ENCODE measurements at regions not wholly inside any gene's neighbourhood (a gene's known extent, or its start where the extent isn't known, plus 50 kb on each side); places are given as distances from the start of the nearest gene placed in this dataset.
A peak's percentile ranks its signal among the peaks of the same experiment; 100 is the strongest.

DNA sequence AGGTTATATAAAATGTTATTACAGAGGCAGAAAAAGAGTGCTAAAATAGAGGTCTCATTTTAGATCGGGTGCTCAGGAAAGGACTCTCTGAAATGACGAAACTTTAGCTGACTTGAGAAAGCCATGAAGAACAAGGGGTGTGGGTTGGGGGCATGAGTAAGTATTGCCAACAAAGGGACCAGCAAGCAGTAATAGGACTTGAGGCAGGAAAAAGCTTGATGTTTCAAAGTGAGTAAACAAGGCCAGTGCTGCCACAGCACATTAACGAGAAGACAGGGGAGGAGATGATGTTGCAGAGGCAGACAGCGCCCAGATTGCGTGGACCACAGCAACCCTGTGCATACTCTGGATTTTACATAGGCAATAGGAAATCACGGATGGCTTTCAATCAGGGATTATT is 318.8 kb downstream of the ZEB2 start:
- TF ChIP-seq, protein P1, sequence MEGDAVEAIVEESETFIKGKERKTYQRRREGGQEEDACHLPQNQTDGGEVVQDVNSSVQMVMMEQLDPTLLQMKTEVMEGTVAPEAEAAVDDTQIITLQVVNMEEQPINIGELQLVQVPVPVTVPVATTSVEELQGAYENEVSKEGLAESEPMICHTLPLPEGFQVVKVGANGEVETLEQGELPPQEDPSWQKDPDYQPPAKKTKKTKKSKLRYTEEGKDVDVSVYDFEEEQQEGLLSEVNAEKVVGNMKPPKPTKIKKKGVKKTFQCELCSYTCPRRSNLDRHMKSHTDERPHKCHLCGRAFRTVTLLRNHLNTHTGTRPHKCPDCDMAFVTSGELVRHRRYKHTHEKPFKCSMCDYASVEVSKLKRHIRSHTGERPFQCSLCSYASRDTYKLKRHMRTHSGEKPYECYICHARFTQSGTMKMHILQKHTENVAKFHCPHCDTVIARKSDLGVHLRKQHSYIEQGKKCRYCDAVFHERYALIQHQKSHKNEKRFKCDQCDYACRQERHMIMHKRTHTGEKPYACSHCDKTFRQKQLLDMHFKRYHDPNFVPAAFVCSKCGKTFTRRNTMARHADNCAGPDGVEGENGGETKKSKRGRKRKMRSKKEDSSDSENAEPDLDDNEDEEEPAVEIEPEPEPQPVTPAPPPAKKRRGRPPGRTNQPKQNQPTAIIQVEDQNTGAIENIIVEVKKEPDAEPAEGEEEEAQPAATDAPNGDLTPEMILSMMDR (IDR thresholded peaks at IDR 0.05; ENCODE audit: insufficient read depth, low read depth, low read length) = no peak
- POLR2A ChIA-PET = no interaction called here
- no peaks in the 10 kb centered on the region for H3K27me3 ChIP-seq (ENCODE audit: control insufficient read depth, insufficient read depth, low read length)
- no peak for DNase-seq (ENCODE audit: low read depth)
- H3K36me3 ChIP-seq (ENCODE audit: control insufficient read depth, insufficient read depth, low read length) = no peaks in the 10 kb centered on the region
- CTCF ChIA-PET = interaction anchor here (1.7 kb wide), 1 partner anchor 9 kb away, joined by 5 read pairs; no protein-coding TSS in a partner anchor
- no peak overlapping the region for H3K4me3 ChIP-seq (ENCODE audit: low read depth, low read length)

DNA sequence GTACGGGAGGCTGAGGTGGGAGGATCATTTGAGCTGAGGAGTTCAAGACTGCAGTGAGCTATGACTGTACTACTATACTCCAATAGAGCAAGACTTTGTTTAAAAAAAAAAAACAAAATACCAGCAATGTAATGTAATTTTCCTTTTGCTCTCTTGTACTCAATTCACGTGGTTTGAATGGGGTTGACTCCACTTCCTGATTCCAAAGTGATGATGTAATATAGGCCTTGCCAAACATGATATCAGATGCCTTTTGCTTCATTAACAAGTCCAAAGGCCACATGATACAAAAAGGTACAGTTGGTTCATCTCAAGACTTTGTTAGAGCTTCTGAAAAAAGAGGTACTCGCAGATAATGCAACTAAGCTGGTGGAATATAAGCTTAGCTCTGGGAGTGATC is 321.8 kb downstream of the ZEB2 start:
- DNase-seq (ENCODE audit: low read depth) = no peak

DNA sequence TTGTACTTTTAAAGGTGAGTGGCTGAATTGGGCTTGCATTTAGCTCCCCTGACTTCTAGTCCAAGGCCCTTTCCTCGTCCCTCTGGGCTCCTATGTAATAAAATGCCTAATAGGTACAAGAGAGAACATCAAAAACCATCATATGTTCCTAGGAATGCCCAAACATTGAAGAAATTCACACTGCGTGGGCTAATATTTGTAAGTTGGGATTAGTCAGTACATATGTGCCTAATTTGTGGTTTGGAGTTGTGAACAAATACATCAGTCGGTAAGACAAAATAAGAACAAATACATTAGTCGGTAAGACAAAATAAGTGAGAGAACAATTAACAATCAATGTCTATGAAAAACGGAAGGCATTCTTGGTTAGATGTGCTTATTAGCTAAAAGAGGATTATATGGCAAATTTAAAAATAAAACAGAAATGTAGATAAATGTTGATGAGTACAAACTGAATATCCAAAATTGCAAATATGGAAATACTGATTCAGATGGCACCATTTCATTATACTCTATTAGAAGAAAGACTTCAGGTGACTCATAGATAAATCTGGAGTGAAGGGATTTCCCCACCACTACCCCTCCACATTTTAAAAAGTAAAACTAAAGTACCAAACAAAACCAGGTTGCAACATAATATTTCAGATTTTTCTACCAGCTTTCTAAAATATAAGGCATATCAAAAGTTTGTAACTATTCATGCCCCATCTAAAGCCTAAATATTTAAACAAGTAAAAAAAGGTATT is 325.4 kb downstream of the ZEB2 start:
- CTCF ChIA-PET = no interaction called here

More for the DNA sequence above, 321.8 kb downstream of the ZEB2 start:
- H3K4me3 ChIP-seq (ENCODE audit: low read depth, low read length) = no peak overlapping the region
- TF ChIP-seq, protein P1 (IDR thresholded peaks at IDR 0.05; ENCODE audit: insufficient read depth, low read depth, low read length) = no peak
- no peaks in the 10 kb centered on the region for H3K36me3 ChIP-seq (ENCODE audit: control insufficient read depth, insufficient read depth, low read length)
- ChIA-PET CTCF (no interaction called here), POLR2A (no interaction called here)
- H3K27me3 ChIP-seq (ENCODE audit: control insufficient read depth, insufficient read depth, low read length) = no peaks in the 10 kb centered on the region

GRCh38 chr2:144190908-144191605 is 328.9 kb downstream of the ZEB2 start:
- H3K36me3 ChIP-seq (ENCODE audit: control insufficient read depth, insufficient read depth, low read length) = no peaks in the 10 kb centered on the region; the same call in 1 of the 2 replicates
- ChIA-PET CTCF (interaction anchor here (0.6 kb wide), 2 partner anchors 19 to 614 kb away, joined by 3 to 5 read pairs; no protein-coding TSS in a partner anchor), POLR2A (no interaction called here)
- no peak for DNase-seq (ENCODE audit: low read depth)
- TF ChIP-seq, protein P1 (IDR thresholded peaks at IDR 0.05; ENCODE audit: insufficient read depth, low read depth, low read length) = no peak
- H3K4me3 ChIP-seq (ENCODE audit: low read depth, low read length) = no peak overlapping the region
- H3K27me3 ChIP-seq (ENCODE audit: control insufficient read depth, insufficient read depth, low read length) = no peaks in the 10 kb centered on the region

More for the DNA sequence above, 325.4 kb downstream of the ZEB2 start:
- TF ChIP-seq, protein P1 (IDR thresholded peaks at IDR 0.05; ENCODE audit: insufficient read depth, low read depth, low read length) = no peak
- POLR2A ChIA-PET = no interaction called here
- no peak for DNase-seq (ENCODE audit: low read depth)
- Histone ChIP-seq H3K27me3 (ENCODE audit: control insufficient read depth, insufficient read depth, low read length) (no peaks in the 10 kb centered on the region), H3K4me3 (ENCODE audit: low read depth, low read length) (no peak overlapping the region), H3K36me3 (ENCODE audit: control insufficient read depth, insufficient read depth, low read length) (no peaks in the 10 kb centered on the region)

GRCh38 chr2:144183727-144184126 is 336.2 kb downstream of the ZEB2 start:
- POLR2A ChIA-PET = no interaction called here
- TF ChIP-seq, protein P1 (IDR thresholded peaks at IDR 0.05; ENCODE audit: insufficient read depth, low read depth, low read length) = no peak
- CTCF ChIA-PET = interaction anchor here (0.6 kb wide), 1 partner anchor 671 kb away, joined by 3 read pairs; no protein-coding TSS in a partner anchor
- Histone ChIP-seq H3K36me3 (ENCODE audit: control insufficient read depth, insufficient read depth, low read length) (no peaks in the 10 kb centered on the region; the same call in 1 of the 2 replicates), H3K4me3 (ENCODE audit: low read depth, low read length) (peak overlapping the region; percentile 11; the same call in 1 of the 2 replicates), H3K27me3 (ENCODE audit: control insufficient read depth, insufficient read depth, low read length) (no peaks in the 10 kb centered on the region)
- peak; percentile 76 for DNase-seq (ENCODE audit: low read depth)
